Astrocyte (in vitro differentiated cells and primary cell): ENCODE measurements at regions not wholly inside any gene's neighbourhood (a gene's known extent, or its start where the extent isn't known, plus 50 kb on each side); places are given as distances from the start of the nearest gene placed in this dataset.

Source experiments
- DNase-seq: peaks from one replicate; pipeline ENCODE4 v3.0.0-alpha.2; 2010; ENCODE audit warnings: low read depth
- FAIRE-seq: peaks from 2 replicates; lab custom pipeline; 2011; peaks lifted over from hg19 to GRCh38; lab: Jason Lieb, UNC
- H2AFZ ChIP-seq: 2 replicates; pipeline ENCODE4 v1.6.0; 2012; ENCODE audit warnings: low read depth, low read length, inconsistent platforms
- H3K27ac ChIP-seq: 2 replicates; pipeline ENCODE4 v1.5.1; 2011; ENCODE audit warnings: low read depth, low read length, inconsistent platforms
- H3K27me3 ChIP-seq: 2 replicates; pipeline ENCODE4 v1.6.0; 2011; ENCODE audit warnings: low read length, inconsistent platforms; ENCODE audit not compliant: insufficient read depth
- H3K36me3 ChIP-seq: 2 replicates; pipeline ENCODE4 v1.5.1; 2011; ENCODE audit warnings: low read length, inconsistent platforms; ENCODE audit not compliant: insufficient read depth
- H3K4me1 ChIP-seq: 2 replicates; pipeline ENCODE4 v1.5.1; 2011; ENCODE audit warnings: low read length, inconsistent platforms; ENCODE audit not compliant: insufficient read depth
- H3K4me2 ChIP-seq: 2 replicates; pipeline ENCODE4 v1.6.0; 2012; ENCODE audit warnings: low read length, inconsistent platforms
- H3K4me3 ChIP-seq: 2 replicates; pipeline ENCODE4 v1.5.1; 2011; ENCODE audit warnings: low read depth, mild to moderate bottlenecking, low read length, inconsistent platforms; ENCODE audit not compliant: insufficient read depth
- H3K79me2 ChIP-seq: 2 replicates; pipeline ENCODE4 v1.6.0; 2012; ENCODE audit warnings: mild to moderate bottlenecking, low read length, inconsistent platforms; ENCODE audit not compliant: insufficient read depth
- H3K9ac ChIP-seq: 2 replicates; pipeline ENCODE4 v1.6.0; 2012; ENCODE audit warnings: mild to moderate bottlenecking, low read length, inconsistent platforms
- H3K9me3 ChIP-seq: 2 replicates; pipeline ENCODE4 v1.5.1; 2012; ENCODE audit warnings: low read depth, mild to moderate bottlenecking, low read length, inconsistent platforms; ENCODE audit not compliant: insufficient read depth
- H4K20me1 ChIP-seq: 2 replicates; pipeline ENCODE4 v1.6.0; 2012; ENCODE audit warnings: low read length, inconsistent platforms; ENCODE audit not compliant: insufficient read depth
- H3K27ac Mint-ChIP-seq: one replicate; pipeline ENCODE4 v1.8.0; 2021; ENCODE audit warnings: mild to moderate bottlenecking, mixed read lengths; ENCODE audit not compliant: unreplicated experiment
- H3K27me3 Mint-ChIP-seq: one replicate; pipeline ENCODE4 v1.8.0; 2021; ENCODE audit warnings: low read depth, mixed read lengths; ENCODE audit not compliant: unreplicated experiment
- H3K36me3 Mint-ChIP-seq: one replicate; pipeline ENCODE4 v1.8.0; 2021; ENCODE audit warnings: low read depth, mixed read lengths; ENCODE audit not compliant: unreplicated experiment
- H3K4me1 Mint-ChIP-seq: one replicate; pipeline ENCODE4 v1.8.0; 2021; ENCODE audit warnings: low read depth, mixed read lengths; ENCODE audit not compliant: unreplicated experiment
- H3K4me3 Mint-ChIP-seq: one replicate; pipeline ENCODE4 v1.8.0; 2021; ENCODE audit warnings: mild to moderate bottlenecking, moderate library complexity, mixed read lengths; ENCODE audit not compliant: unreplicated experiment
- H3K9me3 Mint-ChIP-seq: one replicate; pipeline ENCODE4 v1.8.0; 2021; ENCODE audit warnings: mild to moderate bottlenecking, mixed read lengths; ENCODE audit not compliant: unreplicated experiment
- CTCF ChIP-seq: IDR thresholded peaks from 2 replicates; pipeline ENCODE4 v1.5.1; 2011; ENCODE audit warnings: low read depth, mild to moderate bottlenecking, inconsistent platforms, low read length, moderate library complexity; ENCODE audit not compliant: insufficient read depth
- EZH2 ChIP-seq: IDR thresholded peaks from 2 replicates; pipeline ENCODE4 v1.6.1; 2012; ENCODE audit warnings: mild to moderate bottlenecking, low read length, inconsistent platforms; ENCODE audit not compliant: insufficient read depth

DNA sequence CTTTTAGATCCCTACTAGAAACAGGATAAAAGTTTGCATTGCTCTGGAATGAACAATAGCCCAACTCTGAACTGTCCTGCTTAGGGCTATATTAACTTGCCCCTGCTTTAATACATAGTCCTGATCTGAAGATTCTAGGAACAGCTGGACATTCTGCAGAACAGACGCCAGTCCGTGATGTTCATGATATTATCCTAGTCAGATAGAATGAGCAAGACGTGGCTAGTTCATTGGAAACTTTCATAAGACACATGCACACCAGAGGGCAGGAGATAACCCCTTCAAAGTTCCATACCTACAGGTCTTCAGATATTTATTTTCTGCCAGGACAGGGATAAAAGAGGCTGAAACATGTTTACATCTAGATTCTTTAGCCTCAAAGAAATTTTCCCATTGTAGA is 75.5 kb upstream of the CLNK start:
- no peaks in the 10 kb centered on the region for H3K9me3 ChIP-seq
- no peak for FAIRE-seq
- H3K4me3 ChIP-seq = no peak overlapping the region
- H3K36me3 ChIP-seq = no peaks in the 10 kb centered on the region
- H3K27ac ChIP-seq = no peak overlapping the region
- H3K4me1 ChIP-seq = peaks cover 19% of the 10 kb centered on the region
- no peaks in the 10 kb centered on the region for H4K20me1 ChIP-seq
- Mint-ChIP-seq H3K4me1 (peaks cover 15% of the 10 kb centered on the region), H3K36me3 (no peaks in the 10 kb centered on the region), H3K4me3 (no peak overlapping the region), H3K27me3 (peaks cover 8% of the 10 kb centered on the region), H3K27ac (no peak overlapping the region), H3K9me3 (no peaks in the 10 kb centered on the region)
- no peak for DNase-seq
- no peak overlapping the region for H3K4me2 ChIP-seq
- H3K79me2 ChIP-seq = no peaks in the 10 kb centered on the region
- no peak overlapping the region for H2AFZ ChIP-seq
- no peaks in the 10 kb centered on the region for H3K27me3 ChIP-seq
- TF ChIP-seq EZH2 = no peak
- TF ChIP-seq CTCF = no peak
- H3K9ac ChIP-seq = no peak overlapping the region

DNA sequence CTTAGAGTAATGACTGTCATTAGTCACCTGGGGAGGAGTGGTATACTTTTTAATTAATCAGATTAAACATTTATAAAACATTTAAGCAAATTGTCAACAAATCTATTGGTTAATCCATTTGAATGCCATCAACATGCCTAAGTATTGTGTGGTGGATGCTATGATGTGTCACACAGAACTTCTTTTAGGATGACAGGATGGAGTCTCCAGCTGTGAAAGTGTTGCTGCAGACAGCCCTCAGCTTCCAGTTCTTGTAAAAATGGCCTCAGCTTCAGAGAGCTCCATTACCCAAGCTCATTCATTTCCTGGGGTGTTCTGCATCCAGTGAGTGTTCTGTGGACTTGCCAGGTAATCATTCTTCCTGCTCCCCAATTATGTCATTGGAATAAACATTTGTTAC is 74.3 kb upstream of the CLNK start:
- no peaks in the 10 kb centered on the region for H3K9me3 Mint-ChIP-seq
- Histone ChIP-seq H2AFZ (no peak overlapping the region), H3K27ac (no peak overlapping the region), H3K9me3 (no peaks in the 10 kb centered on the region), H3K4me2 (no peak overlapping the region), H3K79me2 (no peaks in the 10 kb centered on the region), H4K20me1 (no peaks in the 10 kb centered on the region), H3K4me1 (peaks cover 17% of the 10 kb centered on the region), H3K4me3 (no peak overlapping the region), H3K36me3 (no peaks in the 10 kb centered on the region), H3K9ac (no peak overlapping the region), H3K27me3 (no peaks in the 10 kb centered on the region)
- DNase-seq (no peak), FAIRE-seq (no peak)
- TF ChIP-seq CTCF (no peak), EZH2 (no peak)
- no peaks in the 10 kb centered on the region for H3K36me3 Mint-ChIP-seq
- no peak overlapping the region for H3K4me3 Mint-ChIP-seq
- H3K4me1 Mint-ChIP-seq = peaks cover 15% of the 10 kb centered on the region
- peaks cover 8% of the 10 kb centered on the region for H3K27me3 Mint-ChIP-seq
- H3K27ac Mint-ChIP-seq = no peak overlapping the region

GRCh38 chr4:10753856-10754402 is 69.4 kb upstream of the CLNK start:
- H3K36me3 ChIP-seq = no peaks in the 10 kb centered on the region
- no peak overlapping the region for H3K4me2 ChIP-seq
- no peaks in the 10 kb centered on the region for H3K4me1 Mint-ChIP-seq
- TF ChIP-seq CTCF = no peak
- no peak for TF ChIP-seq EZH2
- no peak overlapping the region for H3K27ac Mint-ChIP-seq
- no peak for FAIRE-seq
- no peaks in the 10 kb centered on the region for H3K9me3 ChIP-seq
- no peak overlapping the region for H3K27ac ChIP-seq
- DNase-seq = no peak
- no peaks in the 10 kb centered on the region for H3K9me3 Mint-ChIP-seq
- H3K27me3 Mint-ChIP-seq = peaks cover 14% of the 10 kb centered on the region
- no peak overlapping the region for H3K9ac ChIP-seq
- no peak overlapping the region for H3K4me3 ChIP-seq
- no peak overlapping the region for H3K4me3 Mint-ChIP-seq
- H3K27me3 ChIP-seq = no peaks in the 10 kb centered on the region
- no peaks in the 10 kb centered on the region for H3K79me2 ChIP-seq
- H3K4me1 ChIP-seq = no peaks in the 10 kb centered on the region
- no peaks in the 10 kb centered on the region for H3K36me3 Mint-ChIP-seq
- no peak overlapping the region for H2AFZ ChIP-seq
- no peaks in the 10 kb centered on the region for H4K20me1 ChIP-seq
